HEK293 (cell line): ENCODE measurements at regions not wholly inside any gene's neighbourhood (a gene's known extent, or its start where the extent isn't known, plus 50 kb on each side); places are given as distances from the start of the nearest gene placed in this dataset.
"Not testable (repeated sequence)": the region's sequence is repeated elsewhere in the genome, so short reads cannot be mapped to it uniquely, and the experiment has no call there.

Source experiments
- CTCF ChIA-PET: fragments of 350-600 bp; formaldehyde crosslinking; extraction: SDS; loops from one replicate; lab custom pipeline; 2021; ENCODE audit warnings: antibody characterized with exemption; lab: Yijun Ruan, JAX
- POLR2A ChIA-PET: fragments of 300-600 bp; formaldehyde crosslinking; extraction: SDS; loops from one replicate; lab custom pipeline; 2020; ENCODE audit warnings: antibody characterized with exemption, inconsistent platforms; lab: Yijun Ruan, JAX
- H3K27ac ChIP-seq: fragments of 200-500 bp; sonication (Bioruptor generic); 2 replicates; pipeline ENCODE4 v1.5.1; 2014; ENCODE audit warnings: low read depth, low read length, control low read depth, inconsistent platforms; ENCODE audit errors: extremely low read depth
- H3K36me3 ChIP-seq, 2 experiments: fragments of 200-500 bp in 1 of 2; sonication (Bioruptor generic) in 1 of 2; 1 replicate in 1 of 2; 2 replicates in 1 of 2; pipeline ENCODE4 v1.5.1; 2014 to 2017; ENCODE audit warnings: inconsistent platforms in 2 of 2, low read length in 2 of 2; ENCODE audit not compliant: control insufficient read depth in 2 of 2, insufficient read depth in 1 of 2
- H3K4me1 ChIP-seq: fragments of 200-500 bp; sonication (Bioruptor generic); 2 replicates; pipeline ENCODE4 v1.5.1; 2014; ENCODE audit warnings: mild to moderate bottlenecking, low read length, inconsistent platforms; ENCODE audit not compliant: control insufficient read depth, insufficient read depth
- H3K4me3 ChIP-seq: 2 replicates; pipeline ENCODE4 v1.5.1; 2011; ENCODE audit warnings: low read depth, mild to moderate bottlenecking, control low read depth, low read length, moderate library complexity
- H3K9me3 ChIP-seq: fragments of 200-500 bp; sonication (Bioruptor generic); 2 replicates; pipeline ENCODE4 v1.5.1; 2014; ENCODE audit warnings: low read depth, low read length, inconsistent platforms; ENCODE audit not compliant: control insufficient read depth, insufficient read depth
- GLIS1 ChIP-seq: fragments of 450-650 bp; formaldehyde crosslinking; IDR thresholded peaks from 2 replicates; pipeline ENCODE4 v1.5.1; 2016; ENCODE audit warnings: missing biosample characterization, missing genetic modification characterization
- SCRT2 ChIP-seq: fragments of 450-650 bp; formaldehyde crosslinking; IDR thresholded peaks from 2 replicates; pipeline ENCODE4 v1.5.1; 2016; ENCODE audit warnings: missing biosample characterization, missing genetic modification characterization
- TF ChIP-seq, protein P1 (sequence below): fragments of 450-650 bp; formaldehyde crosslinking; IDR thresholded peaks from 2 replicates; pipeline ENCODE4 v1.5.1; 2016; ENCODE audit warnings: missing biosample characterization, missing genetic modification characterization

- H3K27ac ChIP-seq, CTCF ChIA-PET, H3K4me3 ChIP-seq, H3K36me3 ChIP-seq, POLR2A ChIA-PET, H3K9me3 ChIP-seq, H3K4me1 ChIP-seq: not testable (repeated sequence)
- TF ChIP-seq GLIS1 (tag by site-specific recombination) (peak; percentile 64), SCRT2 (tag by site-specific recombination) (peak; percentile 60)
- TF ChIP-seq, protein P1, sequence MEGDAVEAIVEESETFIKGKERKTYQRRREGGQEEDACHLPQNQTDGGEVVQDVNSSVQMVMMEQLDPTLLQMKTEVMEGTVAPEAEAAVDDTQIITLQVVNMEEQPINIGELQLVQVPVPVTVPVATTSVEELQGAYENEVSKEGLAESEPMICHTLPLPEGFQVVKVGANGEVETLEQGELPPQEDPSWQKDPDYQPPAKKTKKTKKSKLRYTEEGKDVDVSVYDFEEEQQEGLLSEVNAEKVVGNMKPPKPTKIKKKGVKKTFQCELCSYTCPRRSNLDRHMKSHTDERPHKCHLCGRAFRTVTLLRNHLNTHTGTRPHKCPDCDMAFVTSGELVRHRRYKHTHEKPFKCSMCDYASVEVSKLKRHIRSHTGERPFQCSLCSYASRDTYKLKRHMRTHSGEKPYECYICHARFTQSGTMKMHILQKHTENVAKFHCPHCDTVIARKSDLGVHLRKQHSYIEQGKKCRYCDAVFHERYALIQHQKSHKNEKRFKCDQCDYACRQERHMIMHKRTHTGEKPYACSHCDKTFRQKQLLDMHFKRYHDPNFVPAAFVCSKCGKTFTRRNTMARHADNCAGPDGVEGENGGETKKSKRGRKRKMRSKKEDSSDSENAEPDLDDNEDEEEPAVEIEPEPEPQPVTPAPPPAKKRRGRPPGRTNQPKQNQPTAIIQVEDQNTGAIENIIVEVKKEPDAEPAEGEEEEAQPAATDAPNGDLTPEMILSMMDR (tag by site-specific recombination) = 0 out of 2 replicates have a peak, but pooled peaks have one; percentile 12
Measured at GRCh38 chr2:111420835-111421234, 300.1 kb downstream of the BCL2L11 start.

GRCh38 chr2:111421949-111422348 lies 301.2 kb downstream of the BCL2L11 start:
- H3K9me3 ChIP-seq, H3K4me1 ChIP-seq, POLR2A ChIA-PET, H3K4me3 ChIP-seq, CTCF ChIA-PET, H3K36me3 ChIP-seq, H3K27ac ChIP-seq: not testable (repeated sequence)

DNA sequence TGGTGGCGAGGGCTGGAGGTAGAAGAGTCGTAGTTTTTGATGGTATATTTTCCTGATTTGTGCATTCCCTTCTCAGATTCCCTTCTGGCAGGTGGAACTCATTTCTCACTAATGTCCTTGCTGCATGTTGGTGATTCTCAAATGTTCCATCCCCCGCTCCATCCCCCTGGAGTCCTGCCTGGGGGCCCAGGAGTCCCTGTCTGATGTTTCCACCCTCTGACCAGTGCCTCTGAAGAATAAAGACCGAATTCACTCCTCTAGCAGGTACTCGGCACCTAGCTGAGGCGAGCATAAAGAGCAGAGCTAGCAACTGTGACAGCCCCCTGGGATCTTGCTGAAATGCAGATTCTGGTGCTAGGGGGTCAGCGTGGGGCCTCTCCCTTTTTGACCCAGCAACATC lies 301.8 kb downstream of the BCL2L11 start:
- CTCF ChIA-PET, POLR2A ChIA-PET, H3K9me3 ChIP-seq, H3K4me1 ChIP-seq, H3K36me3 ChIP-seq, H3K4me3 ChIP-seq, H3K27ac ChIP-seq: not testable (repeated sequence)

- H3K9me3 ChIP-seq, H3K4me1 ChIP-seq, H3K4me3 ChIP-seq, H3K36me3 ChIP-seq, H3K27ac ChIP-seq, POLR2A ChIA-PET, CTCF ChIA-PET: not testable (repeated sequence)
Measured at GRCh38 chr2:111423184-111423583, 302.5 kb downstream of the BCL2L11 start.

DNA sequence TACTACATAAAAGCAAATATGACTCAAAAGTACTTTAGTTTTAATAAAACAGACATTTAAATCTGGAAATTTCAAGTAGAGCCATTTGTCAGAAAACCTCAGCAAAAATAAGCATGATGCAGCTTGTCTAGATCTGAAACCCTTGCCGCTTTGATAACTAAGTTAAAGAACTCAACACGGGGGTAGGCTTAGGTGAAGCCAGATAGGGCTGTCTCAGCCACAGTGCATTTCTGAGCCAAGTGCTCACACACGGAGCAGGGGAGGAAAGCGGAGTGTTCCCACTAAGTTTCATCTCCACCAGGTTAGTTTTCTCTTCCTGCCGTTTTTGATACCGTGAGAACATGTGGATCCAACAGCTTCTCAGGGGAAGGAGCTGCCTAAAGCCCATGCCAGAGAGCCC lies 303.5 kb downstream of the BCL2L11 start:
- H3K27ac ChIP-seq, H3K36me3 ChIP-seq, POLR2A ChIA-PET, H3K9me3 ChIP-seq, H3K4me3 ChIP-seq, CTCF ChIA-PET, H3K4me1 ChIP-seq: not testable (repeated sequence)

- H3K4me3 ChIP-seq, POLR2A ChIA-PET, H3K9me3 ChIP-seq, CTCF ChIA-PET, H3K4me1 ChIP-seq, H3K36me3 ChIP-seq, H3K27ac ChIP-seq: not testable (repeated sequence)
Measured at GRCh38 chr2:111424851-111425309, 304.2 kb downstream of the BCL2L11 start.

GRCh38 chr2:111425789-111426201 lies 305.1 kb downstream of the BCL2L11 start:
- CTCF ChIA-PET, H3K4me1 ChIP-seq, H3K4me3 ChIP-seq, H3K27ac ChIP-seq, H3K36me3 ChIP-seq, H3K9me3 ChIP-seq, POLR2A ChIA-PET: not testable (repeated sequence)

- H3K4me3 ChIP-seq, H3K27ac ChIP-seq, CTCF ChIA-PET, H3K4me1 ChIP-seq, H3K36me3 ChIP-seq, H3K9me3 ChIP-seq, POLR2A ChIA-PET: not testable (repeated sequence)
Measured at GRCh38 chr2:111427346-111427745, 306.6 kb downstream of the BCL2L11 start.

DNA sequence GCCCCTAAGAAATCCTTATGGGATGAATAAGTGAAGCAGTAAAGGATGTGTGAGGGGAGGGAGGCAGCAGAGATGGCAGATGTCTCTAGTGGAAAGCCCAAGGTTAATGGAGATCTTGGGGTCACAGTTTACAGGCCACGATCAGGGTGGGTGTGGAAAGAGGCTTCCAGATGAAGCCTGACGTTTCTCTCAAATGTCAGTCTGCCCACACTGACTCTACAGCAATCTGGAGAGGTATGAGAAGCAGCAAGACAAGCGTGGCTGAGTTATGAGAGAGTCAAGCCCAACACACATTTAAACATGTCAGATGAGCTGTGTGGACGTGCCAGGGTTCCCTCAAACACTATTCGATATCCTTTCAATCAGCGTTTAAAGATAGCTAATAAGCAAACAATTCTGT lies 308.2 kb downstream of the BCL2L11 start:
- H3K27ac ChIP-seq = not testable (repeated sequence)

DNA sequence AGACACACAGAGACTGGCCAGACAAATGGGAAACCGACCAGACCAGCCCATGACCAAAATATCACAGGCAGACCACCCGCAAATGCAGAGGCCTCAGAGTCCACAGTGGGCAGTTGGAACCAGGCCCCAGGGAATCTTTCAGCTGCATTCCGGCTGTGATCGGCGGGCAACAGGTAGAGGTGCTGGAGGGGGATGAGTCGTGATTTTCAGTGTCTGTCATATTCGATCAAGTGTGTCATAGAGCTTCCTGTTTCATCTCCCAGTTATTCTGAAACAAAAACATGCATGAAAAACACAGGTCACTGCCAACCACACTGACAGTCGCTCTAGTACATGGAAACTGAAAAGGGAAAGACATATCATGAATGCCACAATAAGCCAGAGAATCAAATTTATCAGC lies 308.6 kb downstream of the BCL2L11 start:
- CTCF ChIA-PET, POLR2A ChIA-PET, H3K4me1 ChIP-seq, H3K4me3 ChIP-seq, H3K27ac ChIP-seq, H3K9me3 ChIP-seq, H3K36me3 ChIP-seq: not testable (repeated sequence)

More for the DNA sequence above, 308.2 kb downstream of the BCL2L11 start:
- H3K4me3 ChIP-seq, H3K36me3 ChIP-seq, H3K9me3 ChIP-seq, POLR2A ChIA-PET, CTCF ChIA-PET, H3K4me1 ChIP-seq: not testable (repeated sequence)
